Peyer's patch (tissue), 4 donors: ENCODE measurements at regions not wholly inside any gene's neighbourhood (a gene's known extent, or its start where the extent isn't known, plus 50 kb on each side); places are given as distances from the start of the nearest gene placed in this dataset.

Experiments
- DNase-seq, 3 donors: peaks; one replicate each; pipeline ENCODE4 v3.0.0-alpha.2; 2017 to 2019
- H3K27ac ChIP-seq, 4 donors: fragments of 200-600 bp; sonication (generic); one replicate each; pipeline ENCODE4 v1.5.1; 2016 to 2019
- H3K27me3 ChIP-seq, 2 donors: fragments of 200-600 bp; sonication (generic); one replicate each; pipeline ENCODE4 v1.5.1; 2019
- H3K36me3 ChIP-seq, 3 donors: fragments of 200-600 bp; sonication (generic); one replicate each; pipeline ENCODE4 v1.5.1; 2016 to 2019
- H3K4me1 ChIP-seq, 4 donors: fragments of 200-600 bp; sonication (generic); one replicate each; pipeline ENCODE4 v1.5.1; 2016 to 2019
- H3K4me3 ChIP-seq, 4 donors: fragments of 200-600 bp; sonication (generic); 1 replicate in 3 of 4; 2 replicates in 1 of 4; pipeline ENCODE4 v1.5.1; 2016 to 2019; ENCODE audit warnings: mild to moderate bottlenecking in 1 of 4
- H3K9me3 ChIP-seq, 4 donors: fragments of 200-600 bp; sonication (generic); one replicate each; pipeline ENCODE4 v1.5.1; 2016 to 2019; ENCODE audit warnings: mild to moderate bottlenecking in 1 of 4
- CTCF ChIP-seq, 6 experiments: fragments of 450-650 bp in 4 of 6; fragments of 200-600 bp in 2 of 6; sonication (generic) in 1 of 6; IDR thresholded peaks; one replicate each; pipeline ENCODE4 v1.5.1; 2017 to 2019; ENCODE audit warnings: antibody characterized with exemption in 6 of 6, mild to moderate bottlenecking in 3 of 6, moderate library complexity in 1 of 6
- POLR2A ChIP-seq, 2 donors: fragments of 450-650 bp; IDR thresholded peaks; one replicate each; pipeline ENCODE4 v1.5.1; 2017; ENCODE audit warnings: antibody characterized with exemption in 2 of 2, mild to moderate bottlenecking in 2 of 2, moderate library complexity in 2 of 2

GRCh38 chr19:28495046-28495445, 717.9 kb downstream of the UQCRFS1 start:
- H3K4me1 ChIP-seq: no peaks in the 10 kb centered on the region
- no peak overlapping the region for H3K27ac ChIP-seq
- no peaks in the 10 kb centered on the region for H3K27me3 ChIP-seq
- H3K4me3 ChIP-seq: no peak overlapping the region
- no peaks in the 10 kb centered on the region for H3K36me3 ChIP-seq
- TF ChIP-seq CTCF (IDR thresholded peaks at IDR 0.05): no peak
- TF ChIP-seq POLR2A (IDR thresholded peaks at IDR 0.05): no peak
- no peak for DNase-seq
- no peaks in the 10 kb centered on the region for H3K9me3 ChIP-seq

- no peak overlapping the region for H3K27ac ChIP-seq
- no peak overlapping the region for H3K4me3 ChIP-seq
- H3K36me3 ChIP-seq: no peaks in the 10 kb centered on the region
- TF ChIP-seq POLR2A (IDR thresholded peaks at IDR 0.05): no peak
- no peak for TF ChIP-seq CTCF (IDR thresholded peaks at IDR 0.05)
- no peaks in the 10 kb centered on the region for H3K27me3 ChIP-seq
- no peaks in the 10 kb centered on the region for H3K4me1 ChIP-seq
- DNase-seq: no peak
- no peaks in the 10 kb centered on the region for H3K9me3 ChIP-seq
These were observed 718.5 kb downstream of the UQCRFS1 start for GRCh38 chr19:28494461-28494860.

GRCh38 chr19:28493884-28494283, 719.1 kb downstream of the UQCRFS1 start:
- Histone ChIP-seq H3K4me3 (no peak overlapping the region), H3K4me1 (no peaks in the 10 kb centered on the region), H3K27ac (no peak overlapping the region), H3K9me3 (no peaks in the 10 kb centered on the region), H3K36me3 (no peaks in the 10 kb centered on the region), H3K27me3 (no peaks in the 10 kb centered on the region)
- TF ChIP-seq CTCF (IDR thresholded peaks at IDR 0.05) (no peak), POLR2A (IDR thresholded peaks at IDR 0.05) (no peak)
- DNase-seq: no peak

GRCh38 chr19:28492621-28493020, 720.3 kb downstream of the UQCRFS1 start:
- DNase-seq: no peak
- H3K27me3 ChIP-seq: no peaks in the 10 kb centered on the region
- H3K36me3 ChIP-seq: no peaks in the 10 kb centered on the region
- H3K9me3 ChIP-seq: no peaks in the 10 kb centered on the region
- TF ChIP-seq CTCF (IDR thresholded peaks at IDR 0.05) (no peak), POLR2A (IDR thresholded peaks at IDR 0.05) (no peak)
- no peaks in the 10 kb centered on the region for H3K4me1 ChIP-seq
- H3K27ac ChIP-seq: no peak overlapping the region
- H3K4me3 ChIP-seq: no peak overlapping the region

- no peak for TF ChIP-seq POLR2A (IDR thresholded peaks at IDR 0.05)
- TF ChIP-seq CTCF (IDR thresholded peaks at IDR 0.05): no peak
- Histone ChIP-seq H3K36me3 (no peaks in the 10 kb centered on the region), H3K27me3 (no peaks in the 10 kb centered on the region), H3K4me1 (no peaks in the 10 kb centered on the region), H3K4me3 (no peak overlapping the region), H3K27ac (no peak overlapping the region), H3K9me3 (no peaks in the 10 kb centered on the region)
- no peak for DNase-seq
These were observed 720.8 kb downstream of the UQCRFS1 start for GRCh38 chr19:28492201-28492600.

- Histone ChIP-seq H3K27ac (no peak overlapping the region), H3K27me3 (no peaks in the 10 kb centered on the region), H3K9me3 (no peaks in the 10 kb centered on the region), H3K4me3 (no peak overlapping the region), H3K4me1 (no peaks in the 10 kb centered on the region), H3K36me3 (no peaks in the 10 kb centered on the region)
- DNase-seq: no peak
- TF ChIP-seq CTCF (IDR thresholded peaks at IDR 0.05): no peak
- no peak for TF ChIP-seq POLR2A (IDR thresholded peaks at IDR 0.05)
These were observed 723.2 kb downstream of the UQCRFS1 start for GRCh38 chr19:28489776-28490175.
